SKM-1 treated with dmso at 0.1 percent for 144 hours (cell line): ENCODE measurements at regions not wholly inside any gene's neighbourhood (a gene's known extent, or its start where the extent isn't known, plus 50 kb on each side); places are given as distances from the start of the nearest gene placed in this dataset.

Experiments
- DNase-seq: peaks from one replicate; lab custom pipeline; 2025; ENCODE audit not compliant: unreplicated experiment; lab: John Stamatoyannopoulos, UW

DNA sequence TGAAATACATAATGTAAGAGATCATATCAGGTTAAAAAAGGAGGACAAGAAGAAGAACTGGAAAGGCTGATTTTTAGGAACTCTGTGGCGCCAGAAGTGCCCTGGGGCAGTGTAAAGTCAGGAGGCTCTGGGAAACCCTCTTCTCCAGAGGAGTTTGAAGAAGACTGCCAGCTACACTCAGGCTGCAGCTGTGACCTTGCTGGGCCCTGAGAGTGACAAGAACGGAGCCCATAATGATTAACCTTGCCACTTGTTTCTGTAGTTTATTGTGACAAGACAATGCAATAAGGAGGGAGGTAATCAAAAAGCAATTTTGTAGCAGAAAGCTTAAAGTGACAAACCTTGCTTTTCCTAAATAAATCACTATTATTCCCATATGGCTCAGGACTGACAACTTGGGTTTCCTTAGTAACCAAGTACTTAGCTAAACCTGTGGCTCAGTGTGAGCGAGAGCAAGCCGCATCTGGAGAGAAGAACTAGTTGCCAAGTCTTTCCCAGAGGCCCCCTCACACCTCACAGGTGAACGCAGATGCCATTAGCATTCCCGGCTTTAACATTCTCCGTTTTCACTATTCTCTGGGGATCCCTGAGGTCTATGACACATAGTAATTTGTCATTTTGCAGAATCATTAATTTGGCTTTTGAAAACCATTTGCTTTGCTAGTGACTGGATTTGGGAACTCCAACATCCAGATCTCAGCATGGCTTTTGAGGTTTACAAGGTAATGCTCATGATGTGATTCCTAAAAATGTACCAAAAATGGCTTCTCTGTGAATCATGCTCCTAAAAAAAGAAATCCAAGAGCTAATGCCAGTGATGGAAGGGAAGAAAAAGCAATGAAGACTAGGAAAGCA lies 115.9 kb downstream of the OMA1 start:
- DNase-seq: no peak

DNA sequence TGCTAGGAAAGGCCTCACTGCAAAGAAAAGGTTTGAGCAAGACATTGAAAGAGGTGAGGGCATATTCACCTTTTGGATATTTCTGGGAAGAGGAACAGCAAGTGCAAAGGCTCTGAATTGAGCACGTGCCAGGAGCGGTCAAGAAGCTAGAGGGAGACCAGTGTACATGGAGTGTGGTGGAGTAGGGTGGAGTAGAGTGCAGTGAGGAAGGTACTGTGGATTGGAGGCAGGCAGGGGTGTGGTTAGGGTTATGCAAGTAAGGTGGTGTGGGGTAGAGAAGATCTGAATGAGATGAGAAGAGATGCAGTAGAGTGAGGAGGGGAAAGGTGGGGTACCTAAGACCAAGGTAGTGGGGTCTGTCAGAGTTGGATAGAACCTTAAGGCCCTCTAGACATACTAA lies 119.6 kb downstream of the OMA1 start:
- DNase-seq: no peak

- DNase-seq: no peak
These were observed 124.1 kb downstream of the OMA1 start for GRCh38 chr1:58422436-58422835.

DNA sequence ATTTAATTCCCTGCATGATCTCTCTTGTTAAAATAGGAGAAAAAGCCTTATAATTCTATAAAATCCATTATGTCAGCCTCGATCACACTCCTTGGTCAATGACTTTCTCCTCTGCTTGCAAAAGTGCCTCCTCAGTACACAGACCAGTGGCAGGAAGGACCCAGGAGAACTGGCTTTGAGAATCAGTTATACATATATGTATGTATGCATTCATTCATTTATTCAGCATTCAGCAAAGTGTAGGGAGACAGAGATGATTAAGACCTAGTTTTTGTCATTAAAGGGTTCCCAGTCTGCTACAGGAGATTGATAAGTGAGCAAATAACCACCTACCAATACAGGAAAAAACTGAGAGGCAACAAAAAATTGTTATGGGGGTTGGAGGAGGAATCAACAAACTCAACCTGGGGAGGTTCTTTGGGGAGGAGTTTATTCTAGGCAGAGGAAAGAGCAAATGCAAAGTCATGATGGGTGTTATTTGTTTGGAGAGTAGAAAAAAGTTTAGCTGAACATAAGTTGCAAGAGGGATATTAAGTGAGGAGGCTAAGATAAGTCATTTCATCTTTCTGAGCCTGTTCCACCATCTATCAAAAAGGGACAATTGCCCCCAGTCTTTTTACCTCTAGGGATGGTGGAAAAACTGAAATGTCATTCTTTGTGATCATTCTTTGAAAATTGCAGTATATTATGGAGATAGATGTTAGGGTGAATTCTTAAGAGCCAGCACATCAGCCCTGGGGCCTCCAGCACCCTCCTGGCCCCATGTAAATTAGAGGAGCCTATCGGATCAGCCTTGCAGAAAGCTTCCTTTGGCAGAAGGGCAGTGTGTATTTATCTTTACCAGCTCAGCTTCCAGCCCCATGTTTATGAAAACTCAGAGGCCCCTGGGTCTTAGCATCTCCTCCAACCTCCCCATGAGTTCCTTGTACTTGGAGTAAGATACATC lies 128.0 kb downstream of the OMA1 start:
- DNase-seq: no peak

DNA sequence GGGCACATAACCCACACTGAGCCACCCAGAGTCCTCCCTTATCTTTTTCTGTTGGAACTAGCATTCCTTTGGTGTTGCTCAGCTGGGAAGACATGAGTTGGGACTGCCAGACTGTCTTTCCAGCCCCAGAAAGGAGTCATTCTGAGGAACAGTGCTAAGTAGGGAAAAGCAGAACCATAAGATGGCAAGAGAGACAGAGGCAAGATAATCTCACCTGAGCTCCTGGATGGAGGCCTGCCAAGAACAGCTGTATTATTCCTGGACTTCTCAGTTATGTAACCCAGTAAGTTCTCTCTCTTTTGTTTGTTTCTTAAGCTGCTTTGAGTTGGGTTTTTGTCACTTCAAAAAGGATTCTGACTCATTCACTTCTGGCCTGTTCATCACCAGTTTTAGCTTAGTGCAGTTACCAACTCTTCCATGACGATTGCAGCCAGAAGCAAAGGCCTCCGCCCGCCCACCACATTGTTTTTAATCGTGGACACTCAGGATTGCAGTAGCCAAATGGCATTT lies 134.4 kb downstream of the OMA1 start:
- no peak for DNase-seq

GRCh38 chr1:58409890-58410289 lies 136.6 kb downstream of the OMA1 start:
- no peak for DNase-seq

- no peak for DNase-seq
These were observed 137.2 kb downstream of the OMA1 start for GRCh38 chr1:58409336-58409735.

DNA sequence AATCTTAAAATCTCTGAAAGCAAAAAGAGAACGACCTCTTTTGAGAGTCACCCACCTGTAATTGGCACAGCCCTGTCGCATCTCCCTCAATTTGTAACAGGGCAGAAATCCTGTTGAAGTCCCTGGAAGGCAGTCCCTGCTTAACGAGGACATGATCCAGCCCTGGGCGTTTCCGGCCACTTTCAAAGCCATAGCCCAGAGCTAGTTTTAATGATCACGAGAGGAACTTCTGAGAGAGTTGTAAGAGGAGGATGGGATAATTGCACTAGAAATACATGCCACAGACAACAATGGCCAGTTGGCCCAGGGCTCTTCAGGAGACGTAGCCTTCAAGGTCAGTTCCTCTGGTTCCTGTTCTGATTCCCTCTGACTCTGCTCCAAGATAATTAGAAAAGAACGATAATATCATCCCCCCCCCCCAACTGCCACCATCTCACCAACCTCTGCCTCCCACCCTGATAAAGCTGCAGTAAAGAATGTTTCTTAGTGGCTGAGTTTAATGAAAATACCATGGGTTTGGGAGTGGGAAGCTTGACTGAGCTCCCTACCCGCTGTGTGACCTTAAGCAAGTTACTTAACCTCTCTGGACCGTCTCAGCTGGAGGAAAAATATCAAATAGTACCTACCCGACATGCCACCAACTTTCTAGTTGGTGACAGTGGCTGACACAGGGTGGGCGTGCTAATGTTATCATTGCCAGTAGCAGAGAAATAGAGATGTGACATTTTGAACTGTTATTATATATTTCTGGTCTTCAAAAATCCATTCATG lies 140.0 kb downstream of the OMA1 start:
- no peak for DNase-seq

GRCh38 chr1:58405660-58406059 lies 140.9 kb downstream of the OMA1 start:
- no peak for DNase-seq

DNA sequence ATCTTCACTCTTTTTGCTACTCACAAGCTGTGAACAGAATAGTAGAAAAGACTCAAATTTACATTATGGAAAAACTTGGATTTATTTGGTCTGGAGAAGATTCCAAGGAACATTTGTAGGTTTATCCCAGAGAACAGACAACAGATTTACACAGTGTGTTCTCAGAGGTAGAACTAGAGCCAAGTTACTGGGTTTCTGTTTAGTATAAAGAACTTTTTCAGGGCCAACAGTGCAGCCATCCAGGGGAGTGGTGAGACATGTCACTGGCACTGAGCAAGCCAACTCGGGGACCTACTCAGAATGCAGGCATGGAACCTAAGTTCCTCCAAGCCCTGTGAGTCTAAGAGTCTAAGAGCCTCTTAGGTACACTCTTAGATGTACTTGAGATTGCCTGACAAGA lies 142.6 kb downstream of the OMA1 start:
- DNase-seq: no peak

DNA sequence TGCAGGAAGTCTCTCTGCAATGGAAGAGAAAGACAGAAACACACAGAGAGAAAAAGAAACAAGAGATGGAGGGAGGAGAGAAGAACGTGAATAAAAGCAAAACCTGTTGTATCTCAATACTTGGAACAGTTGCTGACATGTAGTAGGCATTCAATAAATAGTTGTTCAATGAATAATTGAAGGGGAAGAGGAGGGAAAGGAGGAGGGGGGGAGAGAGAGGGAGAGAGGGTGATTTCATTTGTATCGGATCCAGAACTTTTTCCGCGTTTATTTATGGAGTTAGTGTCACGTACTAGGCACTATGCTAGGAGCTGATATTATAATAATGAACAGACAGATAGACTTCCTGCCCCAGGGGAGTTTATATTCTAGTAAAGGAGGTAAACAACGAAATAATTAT lies 144.1 kb downstream of the OMA1 start:
- DNase-seq: no peak

- DNase-seq: no peak
These were observed 144.5 kb downstream of the OMA1 start for GRCh38 chr1:58401991-58402390.

- no peak for DNase-seq
These were observed 147.3 kb downstream of the OMA1 start for GRCh38 chr1:58399176-58399575.

DNA sequence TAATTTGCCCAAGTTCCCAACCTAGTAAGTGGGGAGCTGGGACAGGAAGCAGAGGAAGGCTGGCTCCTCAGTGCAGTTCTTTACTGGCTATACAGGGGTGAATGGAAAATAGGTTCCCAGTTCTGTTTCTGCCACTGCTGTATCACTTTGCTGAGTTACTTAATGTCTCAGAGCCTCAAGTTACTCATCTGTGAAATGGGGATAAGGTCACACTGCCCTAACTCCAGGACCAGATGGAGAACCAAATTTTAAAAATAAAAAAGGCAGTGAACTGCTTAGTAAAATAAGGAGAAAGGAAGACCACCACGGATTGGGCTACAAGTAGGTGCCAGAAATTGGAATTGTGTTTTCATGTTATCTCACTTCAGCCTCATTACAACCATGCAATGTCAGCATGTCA lies 147.8 kb downstream of the OMA1 start:
- DNase-seq: peak; percentile 83

- DNase-seq: no peak
These were observed 149.2 kb downstream of the OMA1 start for GRCh38 chr1:58397187-58397820.

DNA sequence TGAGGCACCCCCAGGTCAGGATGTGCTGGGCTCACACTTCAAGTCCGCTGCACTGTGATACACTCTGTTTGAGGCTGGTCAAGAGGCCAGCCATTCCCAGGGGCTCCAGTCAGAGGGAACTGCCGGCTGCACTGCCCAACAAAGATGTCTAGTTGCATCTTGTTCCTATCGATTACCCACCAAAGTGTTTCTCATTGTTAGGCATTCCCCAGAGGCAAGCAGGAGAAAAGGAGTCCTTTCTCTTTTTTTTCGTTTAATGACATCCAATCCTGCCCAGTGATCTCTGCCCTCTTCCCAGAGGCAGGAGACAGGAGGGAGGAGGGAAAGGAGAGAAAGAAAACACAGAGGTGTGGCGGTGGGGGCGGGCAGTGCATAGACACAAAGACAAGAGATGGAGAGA lies 150.4 kb downstream of the OMA1 start:
- no peak for DNase-seq

- DNase-seq: peak; percentile 42
These were observed 151.2 kb downstream of the OMA1 start for GRCh38 chr1:58395355-58395754.

- DNase-seq: no peak
These were observed 154.4 kb downstream of the OMA1 start for GRCh38 chr1:58392083-58392482.

- DNase-seq: no peak
These were observed 155.0 kb downstream of the OMA1 start for GRCh38 chr1:58391514-58391913.

- DNase-seq: peak; percentile 87
These were observed 155.5 kb downstream of the OMA1 start for GRCh38 chr1:58391056-58391455.

- DNase-seq: no peak
These were observed 156.4 kb downstream of the OMA1 start for GRCh38 chr1:58390091-58390490.
